SK-N-SH (cell line): ENCODE measurements at regions not wholly inside any gene's neighbourhood (a gene's known extent, or its start where the extent isn't known, plus 50 kb on each side); places are given as distances from the start of the nearest gene placed in this dataset.

Experiments
- CTCF ChIA-PET: fragments of 300-600, 350-600 bp; formaldehyde crosslinking; extraction: SDS; loops from one replicate; lab custom pipeline; 2021; lab: Yijun Ruan, JAX
- POLR2A ChIA-PET: fragments of 350-600 bp; sonication (Branson Sonifier 250); formaldehyde crosslinking; extraction: SDS; loops from one replicate; lab custom pipeline; 2020; ENCODE audit warnings: antibody characterized with exemption, inconsistent platforms; lab: Yijun Ruan, JAX
- DNase-seq: peaks from one replicate; pipeline ENCODE4 v3.0.0; 2012
- H2AFZ ChIP-seq: fragments of 200-600 bp; sonication (generic); 2 replicates; pipeline ENCODE4 v1.8.1; 2016; ENCODE audit warnings: antibody characterized with exemption, mild to moderate bottlenecking, low read depth
- H3F3A ChIP-seq: fragments of 200-600 bp; sonication (generic); replicated peaks from 2 replicates; pipeline ENCODE3; 2016; ENCODE audit warnings: antibody characterized with exemption, mild to moderate bottlenecking; ENCODE audit not compliant: insufficient read depth
- H3K27ac ChIP-seq, 2 experiments: fragments of 200-500 bp in 1 of 2; fragments of 200-600 bp in 1 of 2; sonication (Bioruptor generic) in 1 of 2; sonication (generic), shearing (Covaris generic) in 1 of 2; 2 replicates each; pipeline versions ENCODE4 v1.5.1 to v1.6.1; 2014 to 2016; ENCODE audit warnings: low read depth in 2 of 2, inconsistent platforms in 1 of 2, low read length in 1 of 2, mild to moderate bottlenecking in 1 of 2, mixed read lengths in 1 of 2
- H3K27me3 ChIP-seq: fragments of 200-600 bp; sonication (generic), shearing (Covaris generic); 2 replicates; pipeline ENCODE4 v1.6.1; 2016; ENCODE audit warnings: mixed run types; ENCODE audit not compliant: insufficient read depth
- H3K36me3 ChIP-seq, 2 experiments: fragments of 200-500 bp in 1 of 2; fragments of 200-600 bp in 1 of 2; sonication (Bioruptor generic) in 1 of 2; sonication (generic) in 1 of 2; replicated peaks in 1 of 2; 2 replicates each; pipeline versions ENCODE3 to v1.5.1; 2014 to 2016; ENCODE audit warnings: low read length in 1 of 2, mild to moderate bottlenecking in 1 of 2; ENCODE audit not compliant: insufficient read depth in 2 of 2, control insufficient read depth in 1 of 2
- H3K4me1 ChIP-seq, 2 experiments: fragments of 200-500 bp in 1 of 2; fragments of 200-600 bp in 1 of 2; sonication (Bioruptor generic) in 1 of 2; sonication (generic), shearing (Covaris generic) in 1 of 2; 2 replicates each; pipeline versions ENCODE4 v1.5.1 to v1.6.1; 2014 to 2016; ENCODE audit warnings: low read depth in 1 of 2, low read length in 1 of 2, mixed run types in 1 of 2; ENCODE audit not compliant: insufficient read depth in 2 of 2, control insufficient read depth in 1 of 2
- H3K4me2 ChIP-seq: fragments of 200-600 bp; sonication (generic), shearing (Covaris generic); 2 replicates; pipeline ENCODE4 v1.6.1; 2017; ENCODE audit warnings: mixed run types
- H3K4me3 ChIP-seq, 2 experiments: fragments of 200-500 bp in 1 of 2; fragments of 200-600 bp in 1 of 2; sonication (Bioruptor generic) in 1 of 2; sonication (generic), shearing (Covaris generic) in 1 of 2; 2 replicates each; pipeline versions ENCODE4 v1.5.1 to v1.8.1; 2014 to 2016; ENCODE audit warnings: low read depth in 2 of 2, inconsistent platforms in 1 of 2, low read length in 1 of 2, mild to moderate bottlenecking in 1 of 2, mixed read lengths in 1 of 2, moderate library complexity in 1 of 2
- H3K79me2 ChIP-seq: fragments of 200-600 bp; sonication (generic); 2 replicates; pipeline ENCODE4 v1.8.1; 2017; ENCODE audit warnings: mild to moderate bottlenecking; ENCODE audit not compliant: insufficient read depth
- H3K9ac ChIP-seq: fragments of 200-600 bp; sonication (generic); 2 replicates; pipeline ENCODE4 v1.6.1; 2017; ENCODE audit warnings: mixed run types
- H3K9me2 ChIP-seq: fragments of 200-600 bp; sonication (generic); 2 replicates; pipeline ENCODE4 v1.6.1; 2017; ENCODE audit warnings: mixed run types
- H3K9me3 ChIP-seq: fragments of 200-600 bp; sonication (generic); 2 replicates; pipeline ENCODE4 v1.6.1; 2017; ENCODE audit warnings: mixed run types, mild to moderate bottlenecking, moderate library complexity
- H4K20me1 ChIP-seq: fragments of 200-600 bp; sonication (generic); 2 replicates; pipeline ENCODE4 v1.6.1; 2017; ENCODE audit warnings: mild to moderate bottlenecking, mixed run types; ENCODE audit not compliant: insufficient read depth
- CHD2 ChIP-seq: fragments of 150-350 bp; IDR thresholded peaks from 2 replicates; pipeline ENCODE4 v1.6.1; 2018; ENCODE audit warnings: low read length; ENCODE audit not compliant: partially characterized antibody
- EZH2phosphoT487 ChIP-seq: fragments of 200-600 bp; sonication (generic); IDR thresholded peaks from 2 replicates; pipeline ENCODE4 v1.6.1; 2017; ENCODE audit warnings: low read depth, mixed run types, mild to moderate bottlenecking, antibody characterized with exemption, moderate library complexity, borderline replicate concordance
- FOSL2 ChIP-seq: IDR thresholded peaks from 2 replicates; pipeline ENCODE4 v1.4.0; 2012; ENCODE audit warnings: low read depth, mild to moderate bottlenecking, moderate library complexity, borderline replicate concordance
- FOXJ3 ChIP-seq: sonication (generic); formaldehyde crosslinking; IDR thresholded peaks from 2 replicates; pipeline ENCODE4 v1.5.1; 2020; ENCODE audit warnings: mild to moderate bottlenecking, missing genetic modification reagents
- MEF2A ChIP-seq: IDR thresholded peaks from 2 replicates; pipeline ENCODE4 v1.4.0; 2012; ENCODE audit warnings: low read depth, borderline replicate concordance
- MXI1 ChIP-seq: IDR thresholded peaks from 2 replicates; pipeline ENCODE4 v1.6.1; 2012; ENCODE audit warnings: mild to moderate bottlenecking, low read depth, low read length, improper control_type of control experiment
- RCOR1 ChIP-seq: fragments of 150-350 bp; IDR thresholded peaks from 2 replicates; pipeline ENCODE4 v1.6.1; 2017; ENCODE audit warnings: antibody characterized with exemption, low read length
- TCF12 ChIP-seq: IDR thresholded peaks from 2 replicates; pipeline ENCODE4 v1.4.0; 2012
- WGBS: methylation state at CpG from one replicate; pipeline ENCODE4 v1.1.6; 2017; ENCODE audit warnings: low lambda C conversion rate; 5-methylcytosine and 5-hydroxymethylcytosine counted together
- TF ChIP-seq, protein P1 (sequence below): fragments of 200-600 bp; sonication (generic); IDR thresholded peaks from 2 replicates; pipeline ENCODE4 v1.6.1; 2017; ENCODE audit warnings: antibody characterized with exemption, mild to moderate bottlenecking, moderate library complexity
- TF ChIP-seq, protein P2 (sequence below): IDR thresholded peaks from 2 replicates; pipeline ENCODE4; 2012
- TF ChIP-seq, protein P3 (sequence below): IDR thresholded peaks from 2 replicates; pipeline ENCODE4 v1.6.1; 2012; ENCODE audit warnings: mild to moderate bottlenecking, low read depth, low read length, moderate library complexity

DNA sequence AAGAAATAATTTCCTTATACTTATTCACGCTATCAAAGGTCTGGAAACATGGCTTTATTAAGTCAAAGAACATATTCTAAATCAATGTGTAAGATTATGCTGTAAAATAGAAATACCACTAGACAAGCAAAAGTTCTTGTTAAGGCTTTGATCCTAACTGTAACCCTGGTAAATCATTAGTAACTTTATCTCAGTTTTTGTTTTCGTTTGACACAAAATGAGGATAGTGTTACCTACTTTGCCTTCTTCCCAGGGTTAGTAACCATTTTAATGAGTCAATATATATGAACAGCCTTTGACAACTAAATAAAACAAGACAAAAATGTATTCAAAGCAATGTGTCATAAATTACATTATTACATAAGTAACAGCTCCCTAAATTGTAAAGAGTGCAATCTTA, 1336.3 kb downstream of the FAM181B start:
- TF ChIP-seq, protein P1, sequence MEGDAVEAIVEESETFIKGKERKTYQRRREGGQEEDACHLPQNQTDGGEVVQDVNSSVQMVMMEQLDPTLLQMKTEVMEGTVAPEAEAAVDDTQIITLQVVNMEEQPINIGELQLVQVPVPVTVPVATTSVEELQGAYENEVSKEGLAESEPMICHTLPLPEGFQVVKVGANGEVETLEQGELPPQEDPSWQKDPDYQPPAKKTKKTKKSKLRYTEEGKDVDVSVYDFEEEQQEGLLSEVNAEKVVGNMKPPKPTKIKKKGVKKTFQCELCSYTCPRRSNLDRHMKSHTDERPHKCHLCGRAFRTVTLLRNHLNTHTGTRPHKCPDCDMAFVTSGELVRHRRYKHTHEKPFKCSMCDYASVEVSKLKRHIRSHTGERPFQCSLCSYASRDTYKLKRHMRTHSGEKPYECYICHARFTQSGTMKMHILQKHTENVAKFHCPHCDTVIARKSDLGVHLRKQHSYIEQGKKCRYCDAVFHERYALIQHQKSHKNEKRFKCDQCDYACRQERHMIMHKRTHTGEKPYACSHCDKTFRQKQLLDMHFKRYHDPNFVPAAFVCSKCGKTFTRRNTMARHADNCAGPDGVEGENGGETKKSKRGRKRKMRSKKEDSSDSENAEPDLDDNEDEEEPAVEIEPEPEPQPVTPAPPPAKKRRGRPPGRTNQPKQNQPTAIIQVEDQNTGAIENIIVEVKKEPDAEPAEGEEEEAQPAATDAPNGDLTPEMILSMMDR: no peak
- no peak for TF ChIP-seq FOSL2
- TF ChIP-seq MXI1: no peak
- no peak for TF ChIP-seq FOXJ3
- Histone ChIP-seq H3K4me1 (no peaks in the 10 kb centered on the region), H3K4me2 (no peak overlapping the region), H3K27me3 (no peaks in the 10 kb centered on the region), H3K36me3 (no peaks in the 10 kb centered on the region), H3K9me2 (no peaks in the 10 kb centered on the region), H4K20me1 (no peaks in the 10 kb centered on the region), H3F3A (no peaks in the 10 kb centered on the region), H3K9ac (no peak overlapping the region), H2AFZ (no peak overlapping the region), H3K79me2 (no peaks in the 10 kb centered on the region), H3K9me3 (no peaks in the 10 kb centered on the region), H3K27ac (no peak overlapping the region), H3K4me3 (no peak overlapping the region)
- WGBS: 9% methylated on average over 2 of the region's 2 CpGs
- DNase-seq: no peak
- ChIA-PET POLR2A (no interaction called here), CTCF (no interaction called here)

DNA sequence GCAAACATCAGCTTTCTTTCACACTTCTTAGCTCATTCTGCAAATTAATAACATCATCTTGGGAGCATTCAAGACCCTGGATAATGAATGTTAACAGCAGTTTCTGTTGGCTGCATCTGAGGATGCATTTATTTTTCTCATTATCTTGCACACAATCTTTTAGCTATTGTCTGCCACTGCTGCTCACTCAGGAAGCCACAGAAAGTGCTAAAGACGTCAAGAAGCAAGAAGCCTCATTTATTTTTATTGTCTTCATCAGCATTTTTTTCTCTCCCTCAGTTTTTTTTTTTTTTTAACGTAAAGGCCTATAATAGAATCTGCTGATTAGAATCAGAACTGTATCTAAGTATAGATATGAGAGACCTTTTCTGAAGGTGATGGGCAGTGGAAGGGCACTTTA, 1339.4 kb downstream of the FAM181B start:
- 4% methylated on average over 2 of the region's 2 CpGs for WGBS
- Histone ChIP-seq H3K36me3 (no peaks in the 10 kb centered on the region), H3K79me2 (no peaks in the 10 kb centered on the region), H3K9ac (no peak overlapping the region), H4K20me1 (no peaks in the 10 kb centered on the region), H2AFZ (no peak overlapping the region), H3K27me3 (no peaks in the 10 kb centered on the region), H3K4me1 (no peaks in the 10 kb centered on the region), H3F3A (no peaks in the 10 kb centered on the region), H3K4me3 (no peak overlapping the region), H3K4me2 (no peak overlapping the region), H3K9me2 (no peaks in the 10 kb centered on the region), H3K9me3 (no peaks in the 10 kb centered on the region), H3K27ac (no peak overlapping the region)
- no peak for TF ChIP-seq MEF2A
- TF ChIP-seq EZH2phosphoT487: no peak
- TF ChIP-seq, protein P2, sequence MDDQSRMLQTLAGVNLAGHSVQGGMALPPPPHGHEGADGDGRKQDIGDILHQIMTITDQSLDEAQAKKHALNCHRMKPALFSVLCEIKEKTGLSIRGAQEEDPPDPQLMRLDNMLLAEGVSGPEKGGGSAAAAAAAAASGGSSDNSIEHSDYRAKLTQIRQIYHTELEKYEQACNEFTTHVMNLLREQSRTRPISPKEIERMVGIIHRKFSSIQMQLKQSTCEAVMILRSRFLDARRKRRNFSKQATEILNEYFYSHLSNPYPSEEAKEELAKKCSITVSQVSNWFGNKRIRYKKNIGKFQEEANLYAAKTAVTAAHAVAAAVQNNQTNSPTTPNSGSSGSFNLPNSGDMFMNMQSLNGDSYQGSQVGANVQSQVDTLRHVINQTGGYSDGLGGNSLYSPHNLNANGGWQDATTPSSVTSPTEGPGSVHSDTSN: no peak
- TF ChIP-seq CHD2: no peak
- TF ChIP-seq, protein P3, sequence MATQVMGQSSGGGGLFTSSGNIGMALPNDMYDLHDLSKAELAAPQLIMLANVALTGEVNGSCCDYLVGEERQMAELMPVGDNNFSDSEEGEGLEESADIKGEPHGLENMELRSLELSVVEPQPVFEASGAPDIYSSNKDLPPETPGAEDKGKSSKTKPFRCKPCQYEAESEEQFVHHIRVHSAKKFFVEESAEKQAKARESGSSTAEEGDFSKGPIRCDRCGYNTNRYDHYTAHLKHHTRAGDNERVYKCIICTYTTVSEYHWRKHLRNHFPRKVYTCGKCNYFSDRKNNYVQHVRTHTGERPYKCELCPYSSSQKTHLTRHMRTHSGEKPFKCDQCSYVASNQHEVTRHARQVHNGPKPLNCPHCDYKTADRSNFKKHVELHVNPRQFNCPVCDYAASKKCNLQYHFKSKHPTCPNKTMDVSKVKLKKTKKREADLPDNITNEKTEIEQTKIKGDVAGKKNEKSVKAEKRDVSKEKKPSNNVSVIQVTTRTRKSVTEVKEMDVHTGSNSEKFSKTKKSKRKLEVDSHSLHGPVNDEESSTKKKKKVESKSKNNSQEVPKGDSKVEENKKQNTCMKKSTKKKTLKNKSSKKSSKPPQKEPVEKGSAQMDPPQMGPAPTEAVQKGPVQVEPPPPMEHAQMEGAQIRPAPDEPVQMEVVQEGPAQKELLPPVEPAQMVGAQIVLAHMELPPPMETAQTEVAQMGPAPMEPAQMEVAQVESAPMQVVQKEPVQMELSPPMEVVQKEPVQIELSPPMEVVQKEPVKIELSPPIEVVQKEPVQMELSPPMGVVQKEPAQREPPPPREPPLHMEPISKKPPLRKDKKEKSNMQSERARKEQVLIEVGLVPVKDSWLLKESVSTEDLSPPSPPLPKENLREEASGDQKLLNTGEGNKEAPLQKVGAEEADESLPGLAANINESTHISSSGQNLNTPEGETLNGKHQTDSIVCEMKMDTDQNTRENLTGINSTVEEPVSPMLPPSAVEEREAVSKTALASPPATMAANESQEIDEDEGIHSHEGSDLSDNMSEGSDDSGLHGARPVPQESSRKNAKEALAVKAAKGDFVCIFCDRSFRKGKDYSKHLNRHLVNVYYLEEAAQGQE: no peak
- TF ChIP-seq RCOR1: no peak
- no peak for TF ChIP-seq TCF12
- POLR2A ChIA-PET: no interaction called here
- DNase-seq: no peak
- CTCF ChIA-PET: interaction anchor here (0.6 to 1.0 kb wide), 2 partner anchors 21 to 1167 kb away, joined by 3 to 5 read pairs; no protein-coding TSS in a partner anchor
